Neural progenitor cell (in vitro differentiated cells): ENCODE measurements at regions not wholly inside any gene's neighbourhood (a gene's known extent, or its start where the extent isn't known, plus 50 kb on each side); places are given as distances from the start of the nearest gene placed in this dataset.

Experiments
- DNase-seq: peaks from one replicate; pipeline ENCODE4 v3.0.0-alpha.2; 2016; ENCODE audit warnings: low spot score
- H2AFZ ChIP-seq: fragments of 200-600 bp; sonication (generic); replicated peaks from 2 replicates; pipeline ENCODE4 v1.6.1; 2016; ENCODE audit warnings: antibody characterized with exemption
- H3F3A ChIP-seq: fragments of 200-600 bp; sonication (generic); 2 replicates; pipeline ENCODE4 v1.6.1; 2016; ENCODE audit warnings: antibody characterized with exemption, low read depth
- H3K27ac ChIP-seq: fragments of 200-600 bp; sonication (generic); 2 replicates; pipeline ENCODE4 v1.5.1; 2016; ENCODE audit warnings: mild to moderate bottlenecking
- H3K27me3 ChIP-seq: fragments of 200-600 bp; sonication (generic); 2 replicates; pipeline ENCODE4 v1.6.1; 2016; ENCODE audit warnings: mild to moderate bottlenecking, moderate library complexity
- H3K36me3 ChIP-seq: fragments of 200-600 bp; sonication (generic); 2 replicates; pipeline ENCODE4 v1.5.1; 2016
- H3K4me1 ChIP-seq: fragments of 200-600 bp; sonication (generic); 2 replicates; pipeline ENCODE4 v1.6.1; 2016; ENCODE audit warnings: mixed run types
- H3K4me2 ChIP-seq: fragments of 200-600 bp; sonication (generic); 2 replicates; pipeline ENCODE4 v1.6.1; 2016
- H3K4me3 ChIP-seq: fragments of 200-600 bp; sonication (generic); 2 replicates; pipeline ENCODE4 v1.5.1; 2016
- H3K79me2 ChIP-seq: fragments of 200-600 bp; sonication (generic); 2 replicates; pipeline ENCODE4 v1.6.1; 2016; ENCODE audit warnings: low read depth
- H3K9ac ChIP-seq: fragments of 200-600 bp; sonication (generic); 2 replicates; pipeline ENCODE4 v1.6.1; 2016
- H3K9me3 ChIP-seq: fragments of 200-600 bp; sonication (generic); 2 replicates; pipeline ENCODE4 v1.5.1; 2016; ENCODE audit warnings: low read depth
- H4K20me1 ChIP-seq: fragments of 200-600 bp; sonication (generic); 2 replicates; pipeline ENCODE4 v1.6.1; 2016; ENCODE audit warnings: low read depth
- H3K27ac Mint-ChIP-seq: 3 replicates; pipeline ENCODE4 v1.8.0; 2021; ENCODE audit warnings: mixed read lengths
- H3K27me3 Mint-ChIP-seq: 2 replicates; pipeline ENCODE4 v1.8.0; 2022; ENCODE audit warnings: low read depth, mild to moderate bottlenecking, inconsistent platforms, moderate library complexity, mixed read lengths; ENCODE audit not compliant: insufficient read depth
- H3K36me3 Mint-ChIP-seq: 3 replicates; pipeline ENCODE4 v1.8.0; 2021; ENCODE audit warnings: mixed read lengths
- H3K4me1 Mint-ChIP-seq: 3 replicates; pipeline ENCODE4 v1.8.0; 2021; ENCODE audit warnings: mixed read lengths
- H3K4me3 Mint-ChIP-seq: 3 replicates; pipeline ENCODE4 v1.8.0; 2021; ENCODE audit warnings: mild to moderate bottlenecking, moderate library complexity, mixed read lengths
- H3K9me3 Mint-ChIP-seq: 3 replicates; pipeline ENCODE4 v1.8.0; 2020; ENCODE audit warnings: mixed read lengths
- EZH2 ChIP-seq: fragments of 200-600 bp; sonication (generic); IDR thresholded peaks from 2 replicates; pipeline ENCODE4 v1.6.1; 2017; ENCODE audit warnings: antibody characterized with exemption, mild to moderate bottlenecking, moderate library complexity
- EZH2phosphoT487 ChIP-seq: fragments of 200-600 bp; sonication (generic); IDR thresholded peaks from 2 replicates; pipeline ENCODE4 v1.6.1; 2017; ENCODE audit warnings: antibody characterized with exemption
- TF ChIP-seq, protein P1 (sequence below): fragments of 200-600 bp; sonication (generic); IDR thresholded peaks from 2 replicates; pipeline ENCODE4 v1.5.1; 2017; ENCODE audit warnings: antibody characterized with exemption, mild to moderate bottlenecking

DNA sequence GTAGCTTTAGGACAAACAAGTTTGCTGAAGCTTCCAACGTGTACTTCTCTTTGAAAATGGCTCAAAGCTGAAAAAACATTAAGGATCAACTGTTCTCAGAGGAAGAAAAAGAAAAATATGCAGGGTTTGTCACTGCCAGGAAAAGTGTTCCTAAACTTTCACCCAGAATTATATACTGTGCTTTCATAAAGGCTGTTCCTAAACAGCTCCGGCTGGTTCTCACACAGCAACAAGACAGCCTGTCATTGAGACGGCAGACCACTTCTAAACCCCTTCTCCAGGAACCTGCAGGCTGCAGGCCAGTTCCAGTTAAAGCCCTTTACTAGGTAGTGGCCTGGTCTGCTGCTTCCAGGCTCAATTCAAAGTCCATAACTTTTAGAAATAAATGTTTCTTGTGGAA lies 97.4 kb upstream of the SOX4 start:
- Histone ChIP-seq H3K4me2 (no peak overlapping the region), H3K27me3 (no peaks in the 10 kb centered on the region), H3K36me3 (no peaks in the 10 kb centered on the region), H3K4me1 (no peaks in the 10 kb centered on the region), H3K9ac (no peak overlapping the region), H3K9me3 (no peaks in the 10 kb centered on the region), H2AFZ (peak overlapping the region; percentile 42), H3F3A (no peaks in the 10 kb centered on the region), H3K4me3 (no peak overlapping the region), H3K79me2 (no peaks in the 10 kb centered on the region), H4K20me1 (no peaks in the 10 kb centered on the region), H3K27ac (no peak overlapping the region)
- Mint-ChIP-seq H3K36me3 (no peaks in the 10 kb centered on the region), H3K27ac (no peak overlapping the region), H3K9me3 (peaks cover 3% of the 10 kb centered on the region), H3K4me1 (peaks cover 13% of the 10 kb centered on the region), H3K27me3 (peaks cover 5% of the 10 kb centered on the region), H3K4me3 (no peak overlapping the region)
- TF ChIP-seq EZH2phosphoT487: no peak
- TF ChIP-seq, protein P1, sequence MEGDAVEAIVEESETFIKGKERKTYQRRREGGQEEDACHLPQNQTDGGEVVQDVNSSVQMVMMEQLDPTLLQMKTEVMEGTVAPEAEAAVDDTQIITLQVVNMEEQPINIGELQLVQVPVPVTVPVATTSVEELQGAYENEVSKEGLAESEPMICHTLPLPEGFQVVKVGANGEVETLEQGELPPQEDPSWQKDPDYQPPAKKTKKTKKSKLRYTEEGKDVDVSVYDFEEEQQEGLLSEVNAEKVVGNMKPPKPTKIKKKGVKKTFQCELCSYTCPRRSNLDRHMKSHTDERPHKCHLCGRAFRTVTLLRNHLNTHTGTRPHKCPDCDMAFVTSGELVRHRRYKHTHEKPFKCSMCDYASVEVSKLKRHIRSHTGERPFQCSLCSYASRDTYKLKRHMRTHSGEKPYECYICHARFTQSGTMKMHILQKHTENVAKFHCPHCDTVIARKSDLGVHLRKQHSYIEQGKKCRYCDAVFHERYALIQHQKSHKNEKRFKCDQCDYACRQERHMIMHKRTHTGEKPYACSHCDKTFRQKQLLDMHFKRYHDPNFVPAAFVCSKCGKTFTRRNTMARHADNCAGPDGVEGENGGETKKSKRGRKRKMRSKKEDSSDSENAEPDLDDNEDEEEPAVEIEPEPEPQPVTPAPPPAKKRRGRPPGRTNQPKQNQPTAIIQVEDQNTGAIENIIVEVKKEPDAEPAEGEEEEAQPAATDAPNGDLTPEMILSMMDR: no peak
- no peak for TF ChIP-seq EZH2
- DNase-seq: peak; percentile 14

DNA sequence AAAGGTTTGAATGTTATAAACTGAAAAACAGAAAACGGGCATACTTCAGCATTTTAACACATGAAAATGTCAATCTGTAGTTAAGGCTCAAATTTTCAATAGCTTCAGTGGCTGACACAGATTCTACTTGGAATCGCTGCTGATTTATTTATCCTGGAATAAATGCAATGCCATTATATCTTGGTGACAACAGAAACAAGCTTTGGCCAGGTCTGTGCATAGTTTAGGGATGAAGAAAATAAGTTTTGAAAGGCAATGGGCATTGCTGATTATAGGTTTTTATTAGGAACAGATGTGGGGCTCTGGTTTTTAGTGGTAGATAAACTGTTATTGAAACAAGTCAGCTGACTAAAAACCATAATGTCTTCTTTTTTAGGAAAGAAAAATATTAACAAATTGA lies 96.8 kb upstream of the SOX4 start:
- no peaks in the 10 kb centered on the region for H3K4me1 ChIP-seq
- no peaks in the 10 kb centered on the region for H3K27me3 ChIP-seq
- H3K36me3 Mint-ChIP-seq: no peaks in the 10 kb centered on the region
- no peaks in the 10 kb centered on the region for H3K9me3 ChIP-seq
- no peaks in the 10 kb centered on the region for H3K79me2 ChIP-seq
- H3K4me3 ChIP-seq: no peak overlapping the region
- H3K4me2 ChIP-seq: no peak overlapping the region
- no peaks in the 10 kb centered on the region for H3F3A ChIP-seq
- peaks cover 5% of the 10 kb centered on the region for H3K27me3 Mint-ChIP-seq
- peaks cover 12% of the 10 kb centered on the region for H3K4me1 Mint-ChIP-seq
- TF ChIP-seq EZH2: no peak
- TF ChIP-seq EZH2phosphoT487: no peak
- TF ChIP-seq, protein P1: no peak
- H3K36me3 ChIP-seq: no peaks in the 10 kb centered on the region
- peak overlapping the region; percentile 42 for H2AFZ ChIP-seq
- no peak overlapping the region for H3K27ac ChIP-seq
- H3K4me3 Mint-ChIP-seq: no peak overlapping the region
- H3K9me3 Mint-ChIP-seq: peaks cover 3% of the 10 kb centered on the region
- H3K9ac ChIP-seq: no peak overlapping the region
- no peak overlapping the region for H3K27ac Mint-ChIP-seq
- no peaks in the 10 kb centered on the region for H4K20me1 ChIP-seq
- no peak for DNase-seq

- H3K79me2 ChIP-seq: no peaks in the 10 kb centered on the region
- TF ChIP-seq, protein P1: no peak
- no peak for TF ChIP-seq EZH2phosphoT487
- TF ChIP-seq EZH2: no peak
- H3K4me3 Mint-ChIP-seq: no peak overlapping the region
- no peaks in the 10 kb centered on the region for H3K4me1 ChIP-seq
- peaks cover 7% of the 10 kb centered on the region for H3K9me3 Mint-ChIP-seq
- no peaks in the 10 kb centered on the region for H3F3A ChIP-seq
- H2AFZ ChIP-seq: peak overlapping the region; percentile 9
- no peaks in the 10 kb centered on the region for H3K27me3 ChIP-seq
- no peak overlapping the region for H3K4me3 ChIP-seq
- H3K4me2 ChIP-seq: no peak overlapping the region
- no peaks in the 10 kb centered on the region for H3K36me3 Mint-ChIP-seq
- no peaks in the 10 kb centered on the region for H4K20me1 ChIP-seq
- no peak for DNase-seq
- no peak overlapping the region for H3K9ac ChIP-seq
- no peaks in the 10 kb centered on the region for H3K27me3 Mint-ChIP-seq
- peaks cover 11% of the 10 kb centered on the region for H3K4me1 Mint-ChIP-seq
- no peak overlapping the region for H3K27ac ChIP-seq
- H3K9me3 ChIP-seq: no peaks in the 10 kb centered on the region
- H3K27ac Mint-ChIP-seq: no peak overlapping the region
- H3K36me3 ChIP-seq: no peaks in the 10 kb centered on the region
Observed at GRCh38 chr6:21500314-21501020, 93.1 kb upstream of the SOX4 start.
